ENCODE measurements at regions not wholly inside any gene's neighbourhood (a gene's known extent, or its start where the extent isn't known, plus 50 kb on each side); places are given as distances from the start of the nearest gene placed in this dataset.

- DNase-seq = peak; percentile 40
Observed at GRCh38 chr20:50366270-50367103, 143.7 kb upstream of the PTPN1 start.

- DNase-seq = no peak
Observed at GRCh38 chr20:50367104-50367674, 143.0 kb upstream of the PTPN1 start.

GRCh38 chr20:50367739-50368375, 142.3 kb upstream of the PTPN1 start:
- DNase-seq = no peak

- no peak for DNase-seq
Observed at GRCh38 chr20:50368386-50368785, 141.8 kb upstream of the PTPN1 start.

GRCh38 chr20:50368813-50369224, 141.4 kb upstream of the PTPN1 start:
- DNase-seq = no peak

GRCh38 chr20:50369225-50370035, 140.8 kb upstream of the PTPN1 start:
- no peak for DNase-seq

GRCh38 chr20:50370036-50370566, 140.1 kb upstream of the PTPN1 start:
- DNase-seq = no peak

- no peak for DNase-seq
Observed at GRCh38 chr20:50371878-50372769, 138.1 kb upstream of the PTPN1 start.

- DNase-seq = no peak
Observed at GRCh38 chr20:50372770-50373088, 137.5 kb upstream of the PTPN1 start.

GRCh38 chr20:50373674-50374286, 136.4 kb upstream of the PTPN1 start:
- no peak for DNase-seq

GRCh38 chr20:50374541-50375078, 135.6 kb upstream of the PTPN1 start:
- DNase-seq = no peak

GRCh38 chr20:50376179-50376887, 133.8 kb upstream of the PTPN1 start:
- DNase-seq = no peak

GRCh38 chr20:50376888-50377459, 133.2 kb upstream of the PTPN1 start:
- DNase-seq = no peak

- no peak for DNase-seq
Observed at GRCh38 chr20:50378170-50379000, 131.8 kb upstream of the PTPN1 start.

- DNase-seq = no peak
Observed at GRCh38 chr20:50379049-50379990, 130.9 kb upstream of the PTPN1 start.

GRCh38 chr20:50379991-50380696, 130.0 kb upstream of the PTPN1 start:
- DNase-seq = no peak

GRCh38 chr20:50380697-50381040, 129.5 kb upstream of the PTPN1 start:
- DNase-seq = no peak

Data from activated naive CD4-positive, alpha-beta T cell treated with Interleukin-2 at 50 U/mL for 16 hours (primary cell).